DND-41 (cell line): ENCODE measurements at regions not wholly inside any gene's neighbourhood (a gene's known extent, or its start where the extent isn't known, plus 50 kb on each side); places are given as distances from the start of the nearest gene placed in this dataset.

Source experiments
- CTCF ChIP-seq: IDR thresholded peaks from 2 replicates; pipeline ENCODE4 v1.5.1; 2012; ENCODE audit warnings: borderline replicate concordance, low read length, moderate library complexity, mild to moderate bottlenecking; ENCODE audit not compliant: poor library complexity, severe bottlenecking; ENCODE audit errors: extremely low read depth
- EZH2 ChIP-seq: IDR thresholded peaks from 3 replicates; pipeline ENCODE4 v1.6.1; 2012; ENCODE audit warnings: borderline replicate concordance, low read depth, mild to moderate bottlenecking, moderate library complexity, low read length, inconsistent platforms; ENCODE audit not compliant: severe bottlenecking

GRCh38 chr6:69570106-69570505 is 226.7 kb downstream of the LMBRD1 start:
- no peak for TF ChIP-seq CTCF
- TF ChIP-seq EZH2 = no peak
